Uterus (tissue), 3 donors: ENCODE measurements at regions not wholly inside any gene's neighbourhood (a gene's known extent, or its start where the extent isn't known, plus 50 kb on each side); places are given as distances from the start of the nearest gene placed in this dataset.

Experiments used
- DNase-seq, 2 donors: peaks; one replicate each; pipeline ENCODE4 v3.0.0-alpha.2; 2019 to 2020
- H3K27ac ChIP-seq, 2 donors: fragments of 200-600 bp; sonication (generic); 1 replicate in 1 of 2; 2 replicates in 1 of 2; pipeline ENCODE4 v1.5.1; 2016 to 2018
- H3K27me3 ChIP-seq, 2 donors: fragments of 200-600 bp; sonication (generic); one replicate each; pipeline ENCODE4 v1.5.1; 2018 to 2019; ENCODE audit warnings: control low read depth in 1 of 2
- H3K36me3 ChIP-seq, 2 donors: fragments of 200-600 bp; sonication (generic); one replicate each; pipeline ENCODE4 v1.5.1; 2019; ENCODE audit warnings: control low read depth in 1 of 2
- H3K4me1 ChIP-seq, 2 donors: fragments of 200-600 bp; sonication (generic); one replicate each; pipeline ENCODE4 v1.5.1; 2018 to 2019; ENCODE audit warnings: control low read depth in 1 of 2
- H3K4me3 ChIP-seq, 2 donors: fragments of 200-600 bp; sonication (generic); 1 replicate in 1 of 2; 2 replicates in 1 of 2; pipeline ENCODE4 v1.5.1; 2018 to 2019; ENCODE audit warnings: mild to moderate bottlenecking in 1 of 2
- H3K9me3 ChIP-seq, 2 donors: fragments of 200-600 bp; sonication (generic); one replicate each; pipeline ENCODE4 v1.5.1; 2019; ENCODE audit warnings: control low read depth in 1 of 2
- POLR2A ChIP-seq, 2 donors: fragments of 450-650 bp; IDR thresholded peaks; one replicate each; pipeline ENCODE4 v1.6.1; 2016; ENCODE audit warnings: antibody characterized with exemption in 2 of 2, mild to moderate bottlenecking in 1 of 2, moderate library complexity in 1 of 2
- intact Hi-C: fragments of 100-400 bp; cut with DNase I; formaldehyde crosslinking; loops from one replicate; pipeline ENCODE4 v1.15.1; 2023; ENCODE audit warnings: low total_unique reads
- TF ChIP-seq, protein P1 (sequence below), 4 experiments: fragments of 200-600 bp in 2 of 4; fragments of 450-650 bp in 2 of 4; sonication (generic) in 2 of 4; IDR thresholded peaks; one replicate each; pipeline ENCODE4 v1.5.1; 2016 to 2019; ENCODE audit warnings: antibody characterized with exemption in 4 of 4, mild to moderate bottlenecking in 2 of 4, moderate library complexity in 1 of 4
- donor health status: DM: yes; HTN: yes; CAD: no.

DNA sequence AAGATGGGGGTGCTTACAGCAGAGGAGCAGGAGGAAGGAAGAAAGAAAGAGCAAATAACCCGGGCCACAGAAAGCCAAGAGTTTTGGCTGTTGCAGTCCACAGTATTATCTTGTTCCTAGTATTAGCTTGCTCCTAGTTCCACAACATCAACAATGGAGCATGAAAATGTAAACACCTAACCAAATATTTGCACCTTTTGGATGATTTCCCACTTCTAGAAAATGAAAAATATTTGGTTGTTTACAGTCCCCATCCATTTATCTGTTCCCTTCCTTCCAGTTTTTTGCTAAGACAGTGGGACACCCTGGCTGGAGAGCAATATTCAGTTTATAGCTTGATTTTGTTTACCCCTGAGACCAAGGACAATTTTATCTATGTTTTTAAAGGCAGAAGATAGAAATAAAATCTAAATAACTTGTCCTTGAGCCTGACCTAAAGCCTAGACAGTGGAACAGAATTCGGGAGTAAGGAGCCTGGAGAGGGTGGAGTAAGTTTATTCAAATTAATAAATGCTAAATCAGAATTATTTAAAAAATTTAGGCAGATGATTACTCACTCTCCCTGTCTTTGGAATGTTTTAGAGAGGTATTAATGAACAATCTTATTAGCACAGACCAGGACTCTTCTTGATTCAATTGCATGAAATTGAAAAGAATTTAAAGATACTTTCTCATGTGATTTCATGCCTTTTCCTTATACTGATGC, 51.6 kb downstream of the RESF1 start:
- Histone ChIP-seq H3K27me3 (no peaks in the 10 kb centered on the region), H3K27ac (no peak overlapping the region), H3K4me1 (no peaks in the 10 kb centered on the region), H3K9me3 (no peaks in the 10 kb centered on the region), H3K36me3 (no peaks in the 10 kb centered on the region), H3K4me3 (no peak overlapping the region)
- DNase-seq: no peak
- no peak for TF ChIP-seq POLR2A (IDR thresholded peaks at IDR 0.05)
- TF ChIP-seq, protein P1, sequence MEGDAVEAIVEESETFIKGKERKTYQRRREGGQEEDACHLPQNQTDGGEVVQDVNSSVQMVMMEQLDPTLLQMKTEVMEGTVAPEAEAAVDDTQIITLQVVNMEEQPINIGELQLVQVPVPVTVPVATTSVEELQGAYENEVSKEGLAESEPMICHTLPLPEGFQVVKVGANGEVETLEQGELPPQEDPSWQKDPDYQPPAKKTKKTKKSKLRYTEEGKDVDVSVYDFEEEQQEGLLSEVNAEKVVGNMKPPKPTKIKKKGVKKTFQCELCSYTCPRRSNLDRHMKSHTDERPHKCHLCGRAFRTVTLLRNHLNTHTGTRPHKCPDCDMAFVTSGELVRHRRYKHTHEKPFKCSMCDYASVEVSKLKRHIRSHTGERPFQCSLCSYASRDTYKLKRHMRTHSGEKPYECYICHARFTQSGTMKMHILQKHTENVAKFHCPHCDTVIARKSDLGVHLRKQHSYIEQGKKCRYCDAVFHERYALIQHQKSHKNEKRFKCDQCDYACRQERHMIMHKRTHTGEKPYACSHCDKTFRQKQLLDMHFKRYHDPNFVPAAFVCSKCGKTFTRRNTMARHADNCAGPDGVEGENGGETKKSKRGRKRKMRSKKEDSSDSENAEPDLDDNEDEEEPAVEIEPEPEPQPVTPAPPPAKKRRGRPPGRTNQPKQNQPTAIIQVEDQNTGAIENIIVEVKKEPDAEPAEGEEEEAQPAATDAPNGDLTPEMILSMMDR (IDR thresholded peaks at IDR 0.05): no peak
- intact Hi-C loops: no loop called here

DNA sequence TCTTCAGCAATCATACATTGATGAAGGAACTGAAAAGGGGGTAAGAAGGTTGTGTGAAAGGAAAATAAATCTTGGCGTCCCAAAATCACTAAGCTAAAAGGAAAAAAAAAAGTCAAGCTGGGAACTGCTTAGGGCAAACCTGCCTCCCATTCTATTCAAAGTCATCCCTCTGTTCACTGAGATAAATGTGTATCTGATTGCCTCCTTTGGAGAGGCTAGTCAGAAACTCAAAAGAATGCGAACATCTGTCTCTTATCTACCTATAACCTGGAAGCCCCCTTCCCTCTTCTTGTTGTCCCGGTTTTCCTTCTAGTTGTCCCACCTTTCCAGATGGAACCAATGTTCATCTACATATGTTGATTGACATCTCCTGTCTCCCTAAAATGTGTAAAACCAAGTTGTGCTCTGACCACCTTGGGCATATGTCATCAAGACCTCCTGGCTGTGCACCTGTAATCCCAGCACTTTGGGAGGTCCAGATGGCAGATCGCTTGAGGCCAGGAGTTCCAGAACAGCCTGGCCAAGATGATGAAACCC, 53.1 kb downstream of the RESF1 start:
- no peak for DNase-seq
- intact Hi-C loops: no loop called here
- no peaks in the 10 kb centered on the region for H3K27me3 ChIP-seq
- no peak overlapping the region for H3K27ac ChIP-seq
- H3K4me3 ChIP-seq: no peak overlapping the region
- H3K36me3 ChIP-seq: no peaks in the 10 kb centered on the region
- no peaks in the 10 kb centered on the region for H3K9me3 ChIP-seq
- H3K4me1 ChIP-seq: no peaks in the 10 kb centered on the region
- TF ChIP-seq, protein P1 (IDR thresholded peaks at IDR 0.05): no peak
- no peak for TF ChIP-seq POLR2A (IDR thresholded peaks at IDR 0.05)

DNA sequence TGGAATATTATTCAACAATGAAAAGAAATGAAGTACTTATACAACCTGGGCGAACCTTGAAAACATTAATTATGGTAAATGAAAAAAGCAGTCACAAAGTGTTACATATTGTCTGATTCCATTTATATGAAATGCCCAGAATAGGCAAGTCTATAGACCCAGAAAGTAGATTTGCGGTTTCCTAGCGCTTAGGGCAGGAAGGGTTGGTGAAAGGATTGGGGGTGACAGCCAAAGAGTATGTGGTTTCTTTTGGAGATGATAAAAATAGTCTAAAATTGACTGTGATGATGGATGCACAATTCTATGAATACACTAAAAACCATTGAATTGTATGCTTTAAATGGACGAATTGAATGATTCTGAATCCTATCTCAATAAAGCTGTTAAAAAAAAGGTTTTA, 55.8 kb downstream of the RESF1 start:
- Histone ChIP-seq H3K4me1 (no peaks in the 10 kb centered on the region), H3K9me3 (no peaks in the 10 kb centered on the region), H3K27me3 (no peaks in the 10 kb centered on the region), H3K36me3 (no peaks in the 10 kb centered on the region), H3K4me3 (no peak overlapping the region), H3K27ac (no peak overlapping the region)
- TF ChIP-seq, protein P1 (IDR thresholded peaks at IDR 0.05): no peak
- intact Hi-C loops: no loop called here
- DNase-seq: no peak

DNA sequence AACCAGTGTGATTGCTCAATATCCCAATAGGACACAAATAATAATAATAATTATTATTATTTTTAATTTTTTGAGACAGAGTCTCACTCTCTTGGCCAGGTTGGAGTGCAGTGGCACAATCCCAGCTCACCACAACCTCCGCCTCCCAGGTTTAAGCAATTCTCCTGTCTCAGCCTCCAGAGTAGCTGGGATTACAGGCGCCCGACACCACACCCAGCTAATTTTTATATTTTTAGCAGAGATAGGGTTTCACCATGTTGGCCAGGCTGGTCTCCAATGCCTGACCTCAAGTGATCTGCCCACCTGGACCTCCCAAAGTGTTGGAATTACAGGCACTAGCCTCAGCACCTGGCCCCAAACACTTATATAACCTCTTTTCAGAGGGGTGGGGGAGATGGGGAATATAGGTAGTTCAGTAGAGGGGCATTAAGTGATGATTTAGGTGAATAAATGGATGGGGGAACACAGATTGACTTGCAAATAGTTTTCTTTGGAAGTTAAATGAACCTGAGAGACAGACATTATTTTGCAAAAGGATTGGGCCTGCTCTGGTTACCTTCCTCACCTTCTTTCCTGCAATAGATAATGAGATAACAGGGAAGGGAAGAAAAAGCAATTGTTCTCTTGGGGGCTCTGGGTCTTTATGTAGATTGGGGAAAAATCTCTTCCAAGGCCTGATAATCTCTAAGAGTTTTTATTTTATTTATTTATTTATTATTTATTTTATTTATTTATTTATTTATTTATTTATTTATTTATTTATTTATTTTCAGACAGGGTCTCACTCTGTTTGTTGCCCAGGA, 57.7 kb downstream of the RESF1 start:
- no peak for DNase-seq
- intact Hi-C loops: no loop called here

More for the DNA sequence above, 57.7 kb downstream of the RESF1 start:
- no peak overlapping the region for H3K4me3 ChIP-seq
- no peaks in the 10 kb centered on the region for H3K4me1 ChIP-seq
- H3K9me3 ChIP-seq: no peaks in the 10 kb centered on the region
- no peaks in the 10 kb centered on the region for H3K36me3 ChIP-seq
- H3K27ac ChIP-seq: no peak overlapping the region
- no peaks in the 10 kb centered on the region for H3K27me3 ChIP-seq
- TF ChIP-seq, protein P1 (IDR thresholded peaks at IDR 0.05): no peak
- no peak for TF ChIP-seq POLR2A (IDR thresholded peaks at IDR 0.05)
